Esophagus squamous epithelium (tissue), 4 donors: ENCODE measurements at regions not wholly inside any gene's neighbourhood (a gene's known extent, or its start where the extent isn't known, plus 50 kb on each side); places are given as distances from the start of the nearest gene placed in this dataset.

Source experiments
- POLR2A ChIP-seq, 4 donors: fragments of 450-650 bp; IDR thresholded peaks; one replicate each; pipeline ENCODE4 v1.6.1; 2017; ENCODE audit warnings: antibody characterized with exemption in 4 of 4, mild to moderate bottlenecking in 4 of 4, moderate library complexity in 3 of 4
- TF ChIP-seq, protein P1 (sequence below), 6 experiments: fragments of 450-650 bp in 4 of 6; fragments of 200-600 bp in 2 of 6; sonication (generic) in 2 of 6; IDR thresholded peaks; one replicate each; pipeline ENCODE4 v1.5.1; 2016 to 2019; ENCODE audit warnings: antibody characterized with exemption in 6 of 6, mild to moderate bottlenecking in 4 of 6, moderate library complexity in 4 of 6

DNA sequence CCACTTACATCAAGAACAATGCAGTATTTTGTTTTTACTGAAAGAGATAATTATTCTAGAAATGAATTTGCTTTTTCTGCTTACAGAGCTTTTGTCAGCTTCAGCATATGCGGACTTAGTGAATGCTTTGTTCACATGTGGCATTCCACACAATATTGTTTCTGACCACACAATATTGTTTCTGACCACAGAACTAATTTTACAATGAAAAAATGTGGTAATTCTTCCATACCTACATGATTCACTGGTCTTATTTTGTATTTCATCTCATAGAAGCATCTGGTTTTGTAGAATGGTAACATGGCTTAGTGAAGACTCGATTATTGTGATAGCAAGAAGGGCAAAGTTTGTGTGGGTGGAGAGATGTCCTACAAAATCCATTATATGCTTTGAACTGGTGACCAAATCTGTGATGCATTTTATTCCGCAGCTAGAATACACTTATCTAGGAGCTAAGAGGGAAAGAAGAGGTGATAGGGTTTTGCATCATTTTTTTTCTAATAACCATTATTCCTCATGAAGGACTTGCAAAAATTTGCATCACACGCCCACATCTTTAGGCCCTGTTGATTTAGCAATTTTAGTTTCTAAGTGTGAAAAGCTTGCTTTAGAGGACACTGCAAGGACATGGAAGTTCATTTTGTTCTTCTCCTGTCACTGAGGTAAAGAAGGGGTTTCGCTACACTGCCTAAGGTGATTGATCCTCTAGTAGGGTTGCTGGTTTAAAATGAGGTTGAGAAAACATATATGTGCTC, 75.3 kb downstream of the HLX start:
- TF ChIP-seq, protein P1, sequence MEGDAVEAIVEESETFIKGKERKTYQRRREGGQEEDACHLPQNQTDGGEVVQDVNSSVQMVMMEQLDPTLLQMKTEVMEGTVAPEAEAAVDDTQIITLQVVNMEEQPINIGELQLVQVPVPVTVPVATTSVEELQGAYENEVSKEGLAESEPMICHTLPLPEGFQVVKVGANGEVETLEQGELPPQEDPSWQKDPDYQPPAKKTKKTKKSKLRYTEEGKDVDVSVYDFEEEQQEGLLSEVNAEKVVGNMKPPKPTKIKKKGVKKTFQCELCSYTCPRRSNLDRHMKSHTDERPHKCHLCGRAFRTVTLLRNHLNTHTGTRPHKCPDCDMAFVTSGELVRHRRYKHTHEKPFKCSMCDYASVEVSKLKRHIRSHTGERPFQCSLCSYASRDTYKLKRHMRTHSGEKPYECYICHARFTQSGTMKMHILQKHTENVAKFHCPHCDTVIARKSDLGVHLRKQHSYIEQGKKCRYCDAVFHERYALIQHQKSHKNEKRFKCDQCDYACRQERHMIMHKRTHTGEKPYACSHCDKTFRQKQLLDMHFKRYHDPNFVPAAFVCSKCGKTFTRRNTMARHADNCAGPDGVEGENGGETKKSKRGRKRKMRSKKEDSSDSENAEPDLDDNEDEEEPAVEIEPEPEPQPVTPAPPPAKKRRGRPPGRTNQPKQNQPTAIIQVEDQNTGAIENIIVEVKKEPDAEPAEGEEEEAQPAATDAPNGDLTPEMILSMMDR (IDR thresholded peaks at IDR 0.05), result no peak
- no peak for TF ChIP-seq POLR2A (IDR thresholded peaks at IDR 0.05)
